SK-N-SH (cell line): ENCODE measurements at regions not wholly inside any gene's neighbourhood (a gene's known extent, or its start where the extent isn't known, plus 50 kb on each side); places are given as distances from the start of the nearest gene placed in this dataset.

Experiments
- CTCF ChIA-PET: fragments of 300-600, 350-600 bp; formaldehyde crosslinking; extraction: SDS; loops from one replicate; lab custom pipeline; 2021; lab: Yijun Ruan, JAX
- POLR2A ChIA-PET: fragments of 350-600 bp; sonication (Branson Sonifier 250); formaldehyde crosslinking; extraction: SDS; loops from one replicate; lab custom pipeline; 2020; ENCODE audit warnings: antibody characterized with exemption, inconsistent platforms; lab: Yijun Ruan, JAX
- DNase-seq: peaks from one replicate; pipeline ENCODE4 v3.0.0; 2012
- H2AFZ ChIP-seq: fragments of 200-600 bp; sonication (generic); 2 replicates; pipeline ENCODE4 v1.8.1; 2016; ENCODE audit warnings: antibody characterized with exemption, mild to moderate bottlenecking, low read depth
- H3F3A ChIP-seq: fragments of 200-600 bp; sonication (generic); replicated peaks from 2 replicates; pipeline ENCODE3; 2016; ENCODE audit warnings: antibody characterized with exemption, mild to moderate bottlenecking; ENCODE audit not compliant: insufficient read depth
- H3K27ac ChIP-seq, 2 experiments: fragments of 200-500 bp in 1 of 2; fragments of 200-600 bp in 1 of 2; sonication (Bioruptor generic) in 1 of 2; sonication (generic), shearing (Covaris generic) in 1 of 2; 2 replicates each; pipeline versions ENCODE4 v1.5.1 to v1.6.1; 2014 to 2016; ENCODE audit warnings: low read depth in 2 of 2, inconsistent platforms in 1 of 2, low read length in 1 of 2, mild to moderate bottlenecking in 1 of 2, mixed read lengths in 1 of 2
- H3K27me3 ChIP-seq: fragments of 200-600 bp; sonication (generic), shearing (Covaris generic); 2 replicates; pipeline ENCODE4 v1.6.1; 2016; ENCODE audit warnings: mixed run types; ENCODE audit not compliant: insufficient read depth
- H3K36me3 ChIP-seq, 2 experiments: fragments of 200-500 bp in 1 of 2; fragments of 200-600 bp in 1 of 2; sonication (Bioruptor generic) in 1 of 2; sonication (generic) in 1 of 2; replicated peaks in 1 of 2; 2 replicates each; pipeline versions ENCODE3 to v1.5.1; 2014 to 2016; ENCODE audit warnings: low read length in 1 of 2, mild to moderate bottlenecking in 1 of 2; ENCODE audit not compliant: insufficient read depth in 2 of 2, control insufficient read depth in 1 of 2
- H3K4me1 ChIP-seq, 2 experiments: fragments of 200-500 bp in 1 of 2; fragments of 200-600 bp in 1 of 2; sonication (Bioruptor generic) in 1 of 2; sonication (generic), shearing (Covaris generic) in 1 of 2; 2 replicates each; pipeline versions ENCODE4 v1.5.1 to v1.6.1; 2014 to 2016; ENCODE audit warnings: low read depth in 1 of 2, low read length in 1 of 2, mixed run types in 1 of 2; ENCODE audit not compliant: insufficient read depth in 2 of 2, control insufficient read depth in 1 of 2
- H3K4me2 ChIP-seq: fragments of 200-600 bp; sonication (generic), shearing (Covaris generic); 2 replicates; pipeline ENCODE4 v1.6.1; 2017; ENCODE audit warnings: mixed run types
- H3K4me3 ChIP-seq, 2 experiments: fragments of 200-500 bp in 1 of 2; fragments of 200-600 bp in 1 of 2; sonication (Bioruptor generic) in 1 of 2; sonication (generic), shearing (Covaris generic) in 1 of 2; 2 replicates each; pipeline versions ENCODE4 v1.5.1 to v1.8.1; 2014 to 2016; ENCODE audit warnings: low read depth in 2 of 2, inconsistent platforms in 1 of 2, low read length in 1 of 2, mild to moderate bottlenecking in 1 of 2, mixed read lengths in 1 of 2, moderate library complexity in 1 of 2
- H3K79me2 ChIP-seq: fragments of 200-600 bp; sonication (generic); 2 replicates; pipeline ENCODE4 v1.8.1; 2017; ENCODE audit warnings: mild to moderate bottlenecking; ENCODE audit not compliant: insufficient read depth
- H3K9ac ChIP-seq: fragments of 200-600 bp; sonication (generic); 2 replicates; pipeline ENCODE4 v1.6.1; 2017; ENCODE audit warnings: mixed run types
- H3K9me2 ChIP-seq: fragments of 200-600 bp; sonication (generic); 2 replicates; pipeline ENCODE4 v1.6.1; 2017; ENCODE audit warnings: mixed run types
- H3K9me3 ChIP-seq: fragments of 200-600 bp; sonication (generic); 2 replicates; pipeline ENCODE4 v1.6.1; 2017; ENCODE audit warnings: mixed run types, mild to moderate bottlenecking, moderate library complexity
- H4K20me1 ChIP-seq: fragments of 200-600 bp; sonication (generic); 2 replicates; pipeline ENCODE4 v1.6.1; 2017; ENCODE audit warnings: mild to moderate bottlenecking, mixed run types; ENCODE audit not compliant: insufficient read depth
- CHD2 ChIP-seq: fragments of 150-350 bp; IDR thresholded peaks from 2 replicates; pipeline ENCODE4 v1.6.1; 2018; ENCODE audit warnings: low read length; ENCODE audit not compliant: partially characterized antibody
- ELF1 ChIP-seq: IDR thresholded peaks from 2 replicates; pipeline ENCODE4 v1.4.0; 2012
- FOSL2 ChIP-seq: IDR thresholded peaks from 2 replicates; pipeline ENCODE4 v1.4.0; 2012; ENCODE audit warnings: low read depth, mild to moderate bottlenecking, moderate library complexity, borderline replicate concordance
- FOXM1 ChIP-seq: IDR thresholded peaks from 2 replicates; pipeline ENCODE4 v1.4.0; 2012; ENCODE audit warnings: low read depth, mild to moderate bottlenecking
- GABPA ChIP-seq: IDR thresholded peaks from 2 replicates; pipeline ENCODE4 v1.4.0; 2012; ENCODE audit warnings: low read depth, mild to moderate bottlenecking
- GATA2 ChIP-seq: sonication (generic); formaldehyde crosslinking; IDR thresholded peaks from 2 replicates; pipeline ENCODE4 v1.5.0; 2020; ENCODE audit warnings: mild to moderate bottlenecking, missing genetic modification reagents
- MEF2A ChIP-seq: IDR thresholded peaks from 2 replicates; pipeline ENCODE4 v1.4.0; 2012; ENCODE audit warnings: low read depth, borderline replicate concordance
- MXI1 ChIP-seq: IDR thresholded peaks from 2 replicates; pipeline ENCODE4 v1.6.1; 2012; ENCODE audit warnings: mild to moderate bottlenecking, low read depth, low read length, improper control_type of control experiment
- NRF1 ChIP-seq: IDR thresholded peaks from 2 replicates; pipeline ENCODE4 v1.6.1; 2012; ENCODE audit warnings: low read depth, mild to moderate bottlenecking, low read length
- POLR2AphosphoS5 ChIP-seq: IDR thresholded peaks from 2 replicates; pipeline ENCODE4 v1.6.1; 2012; ENCODE audit warnings: low read depth, low read length
- RAD21 ChIP-seq: IDR thresholded peaks from 2 replicates; pipeline ENCODE4 v1.6.1; 2012; ENCODE audit warnings: mild to moderate bottlenecking, low read length
- RCOR1 ChIP-seq: fragments of 150-350 bp; IDR thresholded peaks from 2 replicates; pipeline ENCODE4 v1.6.1; 2017; ENCODE audit warnings: antibody characterized with exemption, low read length
- RXRA ChIP-seq: IDR thresholded peaks from 2 replicates; pipeline ENCODE4 v1.4.0; 2012; ENCODE audit warnings: low read depth, mild to moderate bottlenecking, borderline replicate concordance
- SIN3A ChIP-seq: IDR thresholded peaks from 2 replicates; pipeline ENCODE4 v1.6.1; 2012; ENCODE audit warnings: low read depth, mild to moderate bottlenecking, low read length, moderate library complexity, borderline replicate concordance
- SMC3 ChIP-seq: IDR thresholded peaks from 2 replicates; pipeline ENCODE4 v1.6.1; 2012; ENCODE audit warnings: low read depth, low read length, improper control_type of control experiment
- TAF1 ChIP-seq: IDR thresholded peaks from 2 replicates; pipeline ENCODE4 v1.6.1; 2012; ENCODE audit warnings: low read depth, mild to moderate bottlenecking, low read length, moderate library complexity, borderline replicate concordance
- TEAD4 ChIP-seq: IDR thresholded peaks from 2 replicates; pipeline ENCODE4 v1.4.0; 2012; ENCODE audit warnings: mild to moderate bottlenecking, borderline replicate concordance; ENCODE audit not compliant: insufficient read depth
- YY1 ChIP-seq: IDR thresholded peaks from 2 replicates; pipeline ENCODE4 v1.4.0; 2012; ENCODE audit warnings: low read depth, mild to moderate bottlenecking
- WGBS: methylation state at CpG from one replicate; pipeline ENCODE4 v1.1.6; 2017; ENCODE audit warnings: low lambda C conversion rate; 5-methylcytosine and 5-hydroxymethylcytosine counted together
- TF ChIP-seq, protein P1 (sequence below): fragments of 150-350 bp; IDR thresholded peaks from 2 replicates; pipeline ENCODE4 v1.6.1; 2017; ENCODE audit warnings: antibody characterized with exemption, low read length, low read depth, borderline replicate concordance
- TF ChIP-seq, protein P2 (sequence below): IDR thresholded peaks from 2 replicates; pipeline ENCODE4 v1.4.0; 2012; ENCODE audit warnings: low read depth
- TF ChIP-seq, protein P3 (sequence below): IDR thresholded peaks from 2 replicates; pipeline ENCODE4; 2012
- TF ChIP-seq, protein P4 (sequence below): IDR thresholded peaks from 2 replicates; pipeline ENCODE4 v1.4.0; 2012; ENCODE audit warnings: low read depth, borderline replicate concordance
- TF ChIP-seq, protein P5 (sequence below): fragments of 150-350 bp; IDR thresholded peaks from 2 replicates; pipeline ENCODE4 v1.6.1; 2016; ENCODE audit warnings: mild to moderate bottlenecking, low read depth, low read length

DNA sequence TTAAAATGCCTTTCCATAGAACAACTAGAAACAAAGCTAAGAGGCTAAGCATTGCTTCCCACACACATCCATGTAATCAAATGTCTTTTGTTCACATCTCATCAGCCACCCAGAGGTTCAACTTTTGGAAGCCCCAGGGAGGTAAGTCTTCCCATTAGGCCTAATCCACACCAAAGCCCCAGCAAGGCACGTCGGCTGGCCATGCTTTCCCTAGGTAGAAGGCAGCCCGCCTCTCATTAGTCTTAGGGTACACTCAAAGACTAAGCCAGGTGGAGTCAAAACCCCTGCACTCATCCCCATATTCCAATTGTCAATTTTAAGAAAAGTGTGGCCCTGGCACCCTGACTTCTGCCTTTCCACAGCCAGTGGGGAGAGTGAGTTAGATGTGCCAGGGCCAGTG, 87.9 kb downstream of the ATPSCKMT start:
- POLR2A ChIA-PET = no interaction called here
- H3K4me1 ChIP-seq = no peaks in the 10 kb centered on the region
- no peak overlapping the region for H3K4me2 ChIP-seq
- H3K27me3 ChIP-seq = no peaks in the 10 kb centered on the region; the same call in 1 of the 2 replicates
- H3F3A ChIP-seq = no peaks in the 10 kb centered on the region
- TF ChIP-seq FOXM1 = no peak
- TF ChIP-seq RAD21 = no peak
- no peak for TF ChIP-seq SMC3
- TF ChIP-seq YY1 = no peak
- TF ChIP-seq, protein P1, sequence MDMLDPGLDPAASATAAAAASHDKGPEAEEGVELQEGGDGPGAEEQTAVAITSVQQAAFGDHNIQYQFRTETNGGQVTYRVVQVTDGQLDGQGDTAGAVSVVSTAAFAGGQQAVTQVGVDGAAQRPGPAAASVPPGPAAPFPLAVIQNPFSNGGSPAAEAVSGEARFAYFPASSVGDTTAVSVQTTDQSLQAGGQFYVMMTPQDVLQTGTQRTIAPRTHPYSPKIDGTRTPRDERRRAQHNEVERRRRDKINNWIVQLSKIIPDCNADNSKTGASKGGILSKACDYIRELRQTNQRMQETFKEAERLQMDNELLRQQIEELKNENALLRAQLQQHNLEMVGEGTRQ = no peak
- no peak for TF ChIP-seq GABPA
- TF ChIP-seq SIN3A = no peak
- TF ChIP-seq, protein P2, sequence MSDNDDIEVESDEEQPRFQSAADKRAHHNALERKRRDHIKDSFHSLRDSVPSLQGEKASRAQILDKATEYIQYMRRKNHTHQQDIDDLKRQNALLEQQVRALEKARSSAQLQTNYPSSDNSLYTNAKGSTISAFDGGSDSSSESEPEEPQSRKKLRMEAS = no peak
- TF ChIP-seq RCOR1 = no peak
- TF ChIP-seq MEF2A = no peak
- TF ChIP-seq, protein P3, sequence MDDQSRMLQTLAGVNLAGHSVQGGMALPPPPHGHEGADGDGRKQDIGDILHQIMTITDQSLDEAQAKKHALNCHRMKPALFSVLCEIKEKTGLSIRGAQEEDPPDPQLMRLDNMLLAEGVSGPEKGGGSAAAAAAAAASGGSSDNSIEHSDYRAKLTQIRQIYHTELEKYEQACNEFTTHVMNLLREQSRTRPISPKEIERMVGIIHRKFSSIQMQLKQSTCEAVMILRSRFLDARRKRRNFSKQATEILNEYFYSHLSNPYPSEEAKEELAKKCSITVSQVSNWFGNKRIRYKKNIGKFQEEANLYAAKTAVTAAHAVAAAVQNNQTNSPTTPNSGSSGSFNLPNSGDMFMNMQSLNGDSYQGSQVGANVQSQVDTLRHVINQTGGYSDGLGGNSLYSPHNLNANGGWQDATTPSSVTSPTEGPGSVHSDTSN = no peak
- TF ChIP-seq TEAD4 = no peak
- TF ChIP-seq GATA2 (CRISPR knock-in tag) = no peak
- CTCF ChIA-PET = interaction anchor here (0.7 to 1.2 kb wide), 3 partner anchors 40 to 1312 kb away, joined by 3 read pairs; no protein-coding TSS in a partner anchor
- H3K9me2 ChIP-seq = no peaks in the 10 kb centered on the region
- no peak overlapping the region for H3K9ac ChIP-seq
- whole genome bisulfite sequencing = 27% methylated on average over 3 of the region's 3 CpGs
- no peak overlapping the region for H3K27ac ChIP-seq
- H3K36me3 ChIP-seq = no peaks in the 10 kb centered on the region
- no peak overlapping the region for H3K4me3 ChIP-seq
- no peak for DNase-seq
- H2AFZ ChIP-seq = no peak overlapping the region
- H4K20me1 ChIP-seq = no peaks in the 10 kb centered on the region
- H3K79me2 ChIP-seq = no peaks in the 10 kb centered on the region
- no peaks in the 10 kb centered on the region for H3K9me3 ChIP-seq

DNA sequence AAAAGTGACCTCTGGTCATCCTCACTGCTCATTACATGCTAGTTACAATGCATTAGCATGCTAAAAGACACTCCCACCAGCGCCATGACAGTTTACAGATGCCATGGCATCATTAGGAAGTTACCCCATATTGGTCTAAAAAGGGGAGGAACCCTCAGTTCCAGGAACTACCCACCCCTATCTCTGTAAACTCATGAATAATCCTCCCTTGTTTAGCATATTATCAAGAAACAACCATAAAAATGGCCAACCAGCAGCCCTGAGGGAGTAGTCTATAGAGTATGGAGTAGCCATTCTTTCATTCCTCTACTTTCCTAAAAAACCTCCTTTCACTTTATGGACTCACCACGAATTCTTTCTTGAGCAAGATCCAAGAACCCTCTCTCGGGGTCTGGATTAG, 89.4 kb downstream of the ATPSCKMT start:
- CTCF ChIA-PET = no interaction called here

More for the DNA sequence above, 89.4 kb downstream of the ATPSCKMT start:
- no peaks in the 10 kb centered on the region for H3K4me1 ChIP-seq
- TF ChIP-seq MXI1 (no peak), POLR2AphosphoS5 (no peak), ELF1 (no peak), CHD2 (no peak), NRF1 (no peak), FOSL2 (no peak), TAF1 (no peak), RXRA (no peak), SMC3 (no peak)
- TF ChIP-seq, protein P4, sequence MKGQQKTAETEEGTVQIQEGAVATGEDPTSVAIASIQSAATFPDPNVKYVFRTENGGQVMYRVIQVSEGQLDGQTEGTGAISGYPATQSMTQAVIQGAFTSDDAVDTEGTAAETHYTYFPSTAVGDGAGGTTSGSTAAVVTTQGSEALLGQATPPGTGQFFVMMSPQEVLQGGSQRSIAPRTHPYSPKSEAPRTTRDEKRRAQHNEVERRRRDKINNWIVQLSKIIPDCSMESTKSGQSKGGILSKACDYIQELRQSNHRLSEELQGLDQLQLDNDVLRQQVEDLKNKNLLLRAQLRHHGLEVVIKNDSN = no peak
- TF ChIP-seq, protein P2 = no peak
- TF ChIP-seq, protein P5, sequence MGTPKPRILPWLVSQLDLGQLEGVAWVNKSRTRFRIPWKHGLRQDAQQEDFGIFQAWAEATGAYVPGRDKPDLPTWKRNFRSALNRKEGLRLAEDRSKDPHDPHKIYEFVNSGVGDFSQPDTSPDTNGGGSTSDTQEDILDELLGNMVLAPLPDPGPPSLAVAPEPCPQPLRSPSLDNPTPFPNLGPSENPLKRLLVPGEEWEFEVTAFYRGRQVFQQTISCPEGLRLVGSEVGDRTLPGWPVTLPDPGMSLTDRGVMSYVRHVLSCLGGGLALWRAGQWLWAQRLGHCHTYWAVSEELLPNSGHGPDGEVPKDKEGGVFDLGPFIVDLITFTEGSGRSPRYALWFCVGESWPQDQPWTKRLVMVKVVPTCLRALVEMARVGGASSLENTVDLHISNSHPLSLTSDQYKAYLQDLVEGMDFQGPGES = no peak
- POLR2A ChIA-PET = no interaction called here
- no peaks in the 10 kb centered on the region for H3K9me3 ChIP-seq
- H3K36me3 ChIP-seq = no peaks in the 10 kb centered on the region
- H2AFZ ChIP-seq = no peak overlapping the region
- H3K4me3 ChIP-seq = no peak overlapping the region
- DNase-seq = no peak
- H3K27me3 ChIP-seq = no peaks in the 10 kb centered on the region; the same call in 1 of the 2 replicates
- 5% methylated on average over 3 of the region's 3 CpGs for WGBS
- H3K9me2 ChIP-seq = no peaks in the 10 kb centered on the region
- H3K27ac ChIP-seq = no peak overlapping the region
- H3K9ac ChIP-seq = no peak overlapping the region
- no peak overlapping the region for H3K4me2 ChIP-seq
- H3K79me2 ChIP-seq = no peaks in the 10 kb centered on the region
- H3F3A ChIP-seq = no peaks in the 10 kb centered on the region
- H4K20me1 ChIP-seq = no peaks in the 10 kb centered on the region
